Muscle layer of colon (tissue), 2 donors: ENCODE measurements at regions not wholly inside any gene's neighbourhood (a gene's known extent, or its start where the extent isn't known, plus 50 kb on each side); places are given as distances from the start of the nearest gene placed in this dataset.
"Not testable (repeated sequence)": the region's sequence is repeated elsewhere in the genome, so short reads cannot be mapped to it uniquely, and the experiment has no call there.

Source experiments
- H3K27ac ChIP-seq: one replicate; pipeline ENCODE4 v1.7.0; 2013; ENCODE audit warnings: low read depth, mild to moderate bottlenecking, low read length, moderate library complexity
- H3K27me3 ChIP-seq, 2 donors: one replicate each; pipeline ENCODE4 v1.7.0; 2013; ENCODE audit warnings: low read length in 2 of 2, mild to moderate bottlenecking in 2 of 2; ENCODE audit not compliant: insufficient read depth in 2 of 2, control insufficient read depth in 1 of 2
- H3K36me3 ChIP-seq: one replicate; pipeline ENCODE4 v1.7.0; 2013; ENCODE audit warnings: mild to moderate bottlenecking, low read length; ENCODE audit not compliant: insufficient read depth
- H3K4me1 ChIP-seq: one replicate; pipeline ENCODE4 v1.7.0; 2013; ENCODE audit warnings: mild to moderate bottlenecking, low read length; ENCODE audit not compliant: insufficient read depth
- H3K4me3 ChIP-seq, 2 donors: one replicate each; pipeline ENCODE4 v1.7.0; 2013; ENCODE audit warnings: low read length in 2 of 2, low read depth in 1 of 2, mild to moderate bottlenecking in 1 of 2, moderate library complexity in 1 of 2
- H3K9ac ChIP-seq: one replicate; pipeline ENCODE4 v1.7.0; 2013; ENCODE audit warnings: low read length
- H3K9me3 ChIP-seq: one replicate; pipeline ENCODE4 v1.7.0; 2013; ENCODE audit warnings: mild to moderate bottlenecking, low read length
- donor health status: abdominal sarcoma.
- donor health status: Adenocarcinoma of cecum.

GRCh38 chr5:103993031-103993430 lies 430.4 kb upstream of the NUDT12 start:
- Histone ChIP-seq H3K27me3 (no peaks in the 10 kb centered on the region), H3K36me3 (no peaks in the 10 kb centered on the region), H3K27ac (no peak overlapping the region)

DNA sequence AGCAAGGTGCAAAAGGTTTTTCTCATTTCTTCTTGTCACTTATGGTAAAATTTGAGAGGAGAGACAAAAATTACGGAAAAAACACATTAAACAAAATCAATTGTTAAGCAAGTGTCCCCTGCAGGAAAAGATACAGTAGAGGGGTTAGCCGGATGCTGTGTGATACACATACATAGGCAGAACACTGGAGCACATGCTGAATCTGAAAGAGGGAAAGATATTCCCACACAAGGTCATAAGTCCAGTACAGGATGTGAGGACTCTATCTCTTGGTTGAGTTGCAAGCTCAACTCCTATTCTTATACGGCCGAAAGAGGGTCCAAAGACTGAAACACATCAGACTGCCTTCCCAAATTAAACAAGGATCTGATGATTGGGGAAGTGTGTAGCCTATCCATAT lies 427.5 kb upstream of the NUDT12 start:
- Histone ChIP-seq H3K9ac (no peak overlapping the region), H3K27ac (no peak overlapping the region), H3K27me3 (no peaks in the 10 kb centered on the region), H3K9me3 (no peaks in the 10 kb centered on the region), H3K36me3 (no peaks in the 10 kb centered on the region), H3K4me1 (no peaks in the 10 kb centered on the region), H3K4me3 (no peak overlapping the region)

More at GRCh38 chr5:103993031-103993430, 430.4 kb upstream of the NUDT12 start:
- no peak overlapping the region for H3K4me3 ChIP-seq
- no peak overlapping the region for H3K9ac ChIP-seq
- H3K4me1 ChIP-seq = no peaks in the 10 kb centered on the region
- no peaks in the 10 kb centered on the region for H3K9me3 ChIP-seq

- H3K4me3 ChIP-seq = no peak overlapping the region
- H3K27ac ChIP-seq = no peak overlapping the region
- H3K9me3 ChIP-seq = no peaks in the 10 kb centered on the region
Observed at GRCh38 chr5:103981592-103981991, 419.0 kb upstream of the NUDT12 start.

DNA sequence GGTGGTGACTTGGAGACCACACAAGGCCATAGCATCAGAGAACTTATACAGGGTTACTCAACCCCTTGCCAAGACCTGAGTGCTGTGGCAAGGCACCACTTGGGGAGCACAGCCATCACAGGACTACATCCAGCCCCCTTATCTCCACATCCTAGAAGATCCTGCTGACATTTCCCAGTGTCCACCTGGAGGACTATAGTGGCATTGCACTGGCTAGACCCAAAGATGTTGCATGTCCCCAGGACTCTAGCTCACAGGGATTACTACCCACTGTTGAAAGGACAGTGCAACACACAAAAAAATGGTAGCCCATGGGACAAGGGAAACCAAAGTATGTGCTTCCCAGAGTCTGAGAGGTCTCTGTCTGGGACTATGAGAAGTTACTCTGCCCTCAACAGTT lies 411.1 kb upstream of the NUDT12 start:
- H3K27ac ChIP-seq = no peak overlapping the region
- no peaks in the 10 kb centered on the region for H3K4me1 ChIP-seq
- no peaks in the 10 kb centered on the region for H3K27me3 ChIP-seq
- no peaks in the 10 kb centered on the region for H3K9me3 ChIP-seq
- no peaks in the 10 kb centered on the region for H3K36me3 ChIP-seq
- no peak overlapping the region for H3K4me3 ChIP-seq
- no peak overlapping the region for H3K9ac ChIP-seq

More at GRCh38 chr5:103981592-103981991, 419.0 kb upstream of the NUDT12 start:
- H3K36me3 ChIP-seq = no peaks in the 10 kb centered on the region
- no peaks in the 10 kb centered on the region for H3K4me1 ChIP-seq
- H3K27me3 ChIP-seq = no peaks in the 10 kb centered on the region
- H3K9ac ChIP-seq = no peak overlapping the region

DNA sequence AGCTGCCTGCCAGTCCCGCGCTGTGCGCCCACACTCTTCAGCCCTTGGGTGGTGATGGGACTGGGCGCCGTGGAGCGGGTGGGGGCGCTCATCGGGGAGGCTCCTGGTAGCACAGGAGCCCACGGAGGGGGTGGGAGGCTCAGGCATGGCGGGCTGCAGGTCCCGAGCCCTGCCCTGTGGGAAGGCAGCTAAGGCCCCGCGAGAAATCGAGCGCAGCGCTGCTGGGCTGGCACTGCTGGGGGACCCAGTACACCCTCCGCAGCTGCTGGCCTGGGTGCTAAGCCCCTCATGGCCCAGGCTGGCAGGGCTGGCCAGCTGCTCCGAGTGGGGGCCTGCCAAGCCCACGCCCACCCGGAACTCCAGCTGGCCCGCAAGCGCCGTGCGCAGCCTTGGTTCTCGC lies 403.7 kb upstream of the NUDT12 start:
- not testable (repeated sequence) for H3K4me3 ChIP-seq, H3K9ac ChIP-seq, H3K9me3 ChIP-seq, H3K27ac ChIP-seq, H3K27me3 ChIP-seq, H3K4me1 ChIP-seq, H3K36me3 ChIP-seq

DNA sequence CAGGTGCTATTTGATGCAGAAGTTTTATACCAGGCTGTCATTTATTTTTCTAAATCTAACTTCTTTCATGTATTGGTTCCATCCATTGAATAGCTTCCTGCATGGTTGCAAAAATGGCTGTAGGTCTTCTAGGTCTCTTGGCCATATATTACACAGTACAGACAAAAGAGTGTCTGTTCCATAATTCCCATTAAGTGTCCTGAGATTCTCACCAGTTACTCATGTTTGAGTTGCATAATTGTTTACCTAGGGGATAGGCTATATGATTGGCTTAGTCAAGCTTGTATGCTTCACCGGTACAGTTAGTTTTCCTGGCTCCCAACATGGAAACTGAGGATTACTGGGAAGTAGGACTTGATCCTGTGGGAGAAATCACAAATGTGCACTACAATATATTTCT lies 399.4 kb upstream of the NUDT12 start:
- H3K4me1 ChIP-seq = no peaks in the 10 kb centered on the region
- H3K27ac ChIP-seq = no peak overlapping the region
- H3K4me3 ChIP-seq = no peak overlapping the region
- no peaks in the 10 kb centered on the region for H3K27me3 ChIP-seq
- H3K9ac ChIP-seq = no peak overlapping the region
- H3K36me3 ChIP-seq = no peaks in the 10 kb centered on the region
- H3K9me3 ChIP-seq = no peaks in the 10 kb centered on the region

DNA sequence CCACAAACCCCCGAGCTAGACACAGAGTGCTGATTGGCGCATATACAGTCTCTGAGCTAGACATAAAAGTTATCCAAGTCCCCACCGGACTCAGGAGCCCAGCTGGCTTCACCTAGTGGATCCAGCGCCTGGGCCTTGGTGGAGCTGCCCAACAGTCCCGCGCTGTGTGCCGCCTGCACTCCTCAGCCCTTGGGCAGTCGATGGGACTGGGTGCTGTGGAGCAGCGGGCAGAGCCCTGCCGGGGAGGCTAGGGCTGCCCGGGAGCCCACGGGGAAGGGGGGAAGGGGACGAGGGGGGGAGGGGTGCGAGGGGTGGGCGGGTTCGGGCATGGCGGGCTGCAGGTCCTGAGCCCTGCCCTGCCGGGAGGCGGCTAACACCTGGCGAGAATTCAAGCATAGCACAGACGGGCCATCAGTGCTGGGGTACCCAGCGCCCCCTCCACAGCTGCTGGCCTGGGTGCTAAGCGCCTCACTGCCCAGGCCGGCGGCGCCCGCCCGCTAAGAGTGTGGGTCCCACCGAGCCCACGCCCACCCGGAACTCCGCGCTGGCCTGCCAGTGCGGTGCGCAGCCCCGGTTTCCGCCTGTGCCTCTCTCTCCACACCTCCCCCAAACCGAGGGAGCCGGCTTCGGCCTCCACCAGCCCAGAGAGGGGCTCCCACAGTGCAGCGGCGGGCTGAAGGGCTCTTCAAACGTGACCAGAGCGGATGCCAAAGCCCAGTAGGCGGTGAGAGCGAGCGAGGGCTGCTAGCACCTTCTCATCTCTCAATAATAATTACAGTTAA lies 391.2 kb upstream of the NUDT12 start:
- Histone ChIP-seq H3K27ac (no peak overlapping the region), H3K9me3 (no peaks in the 10 kb centered on the region), H3K27me3 (no peaks in the 10 kb centered on the region), H3K9ac (no peak overlapping the region), H3K4me1 (no peaks in the 10 kb centered on the region), H3K36me3 (no peaks in the 10 kb centered on the region), H3K4me3 (no peak overlapping the region)

GRCh38 chr5:103951776-103952175 lies 389.2 kb upstream of the NUDT12 start:
- H3K4me1 ChIP-seq = no peaks in the 10 kb centered on the region
- no peaks in the 10 kb centered on the region for H3K27me3 ChIP-seq
- no peak overlapping the region for H3K4me3 ChIP-seq
- no peak overlapping the region for H3K9ac ChIP-seq
- H3K36me3 ChIP-seq = no peaks in the 10 kb centered on the region
- H3K27ac ChIP-seq = no peak overlapping the region
- H3K9me3 ChIP-seq = no peaks in the 10 kb centered on the region

GRCh38 chr5:103943230-103943629 lies 380.6 kb upstream of the NUDT12 start:
- H3K4me1 ChIP-seq = no peaks in the 10 kb centered on the region
- no peaks in the 10 kb centered on the region for H3K36me3 ChIP-seq
- H3K4me3 ChIP-seq = no peak overlapping the region
- no peaks in the 10 kb centered on the region for H3K9me3 ChIP-seq
- no peak overlapping the region for H3K9ac ChIP-seq
- H3K27me3 ChIP-seq = no peaks in the 10 kb centered on the region
- no peak overlapping the region for H3K27ac ChIP-seq

DNA sequence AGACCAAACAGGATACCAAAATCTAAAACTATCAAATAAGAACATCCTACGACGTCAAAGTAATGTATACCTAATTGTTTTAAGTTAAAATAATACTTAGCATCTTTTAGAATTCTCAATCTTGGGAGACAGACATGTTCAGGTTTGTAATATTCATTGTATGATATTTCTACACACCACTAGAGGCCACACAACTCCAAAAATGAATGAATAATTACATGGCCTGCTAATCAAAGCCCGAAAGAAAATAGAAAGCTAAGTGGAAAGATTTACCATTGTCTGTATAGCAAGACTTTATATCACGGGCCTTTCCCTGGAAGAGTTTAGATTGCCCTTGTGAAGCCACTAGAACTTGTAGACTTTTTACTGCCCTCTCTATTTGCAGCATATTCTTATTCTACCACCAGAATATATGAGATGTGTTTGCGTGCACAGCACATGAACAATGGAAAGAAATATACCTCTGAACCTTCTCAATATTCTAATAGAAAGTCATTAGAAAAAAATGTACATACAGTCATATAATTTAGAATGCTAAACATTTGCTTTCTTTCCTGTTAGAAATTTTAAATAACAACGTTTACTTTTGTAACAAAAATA lies 380.1 kb upstream of the NUDT12 start:
- Histone ChIP-seq H3K27me3 (no peaks in the 10 kb centered on the region), H3K4me3 (no peak overlapping the region), H3K36me3 (no peaks in the 10 kb centered on the region), H3K27ac (no peak overlapping the region), H3K9me3 (no peaks in the 10 kb centered on the region), H3K4me1 (no peaks in the 10 kb centered on the region), H3K9ac (no peak overlapping the region)

- H3K27me3 ChIP-seq = no peaks in the 10 kb centered on the region
- H3K36me3 ChIP-seq = no peaks in the 10 kb centered on the region
- H3K4me1 ChIP-seq = no peaks in the 10 kb centered on the region
- no peak overlapping the region for H3K27ac ChIP-seq
- H3K9ac ChIP-seq = no peak overlapping the region
- H3K4me3 ChIP-seq = no peak overlapping the region
- no peaks in the 10 kb centered on the region for H3K9me3 ChIP-seq
Observed at GRCh38 chr5:103941596-103941995, 379.0 kb upstream of the NUDT12 start.

- no peaks in the 10 kb centered on the region for H3K36me3 ChIP-seq
- no peak overlapping the region for H3K4me3 ChIP-seq
- H3K4me1 ChIP-seq = no peaks in the 10 kb centered on the region
- H3K9ac ChIP-seq = no peak overlapping the region
- H3K9me3 ChIP-seq = no peaks in the 10 kb centered on the region
- no peak overlapping the region for H3K27ac ChIP-seq
- no peaks in the 10 kb centered on the region for H3K27me3 ChIP-seq
Observed at GRCh38 chr5:103938146-103938695, 375.6 kb upstream of the NUDT12 start.
